ENCODE measurements at regions not wholly inside any gene's neighbourhood (a gene's known extent, or its start where the extent isn't known, plus 50 kb on each side); places are given as distances from the start of the nearest gene placed in this dataset.

- ChIA-PET RAD21 (ENCODE audit: low non-redundant PET in 1 of 2, low total read pairs in 2 of 2, uncharacterized antibody in 2 of 2, unreplicated experiment in 2 of 2) (no interaction called here), POLR2A (interaction anchor here (1.4 kb wide), 1 partner anchor 145 kb away, joined by 4 read pairs; the partner anchor contains the start of gene BTG1), CTCF (no interaction called here)
- Histone ChIP-seq H4K20me1 (ENCODE audit: insufficient read depth) (no peaks in the 10 kb centered on the region), H3K4me2 (ENCODE audit: low read length) (peak overlapping the region; percentile 18; the same call in 1 of the 2 replicates), H3K27me3 (ENCODE audit: insufficient read depth, low read length) (no peaks in the 10 kb centered on the region), H3K27ac (ENCODE audit: low read depth, low read length) (no peak overlapping the region), H3K4me3 (replicated peaks in 1 of 2; ENCODE audit: low read depth in 1 of 2, low read length in 2 of 2) (no peak overlapping the region), H3K9ac (ENCODE audit: low read length) (no peak overlapping the region), H3K9me3 (ENCODE audit: control insufficient read depth in 1 of 2, insufficient read depth in 1 of 2, low read depth in 1 of 2, low read length in 2 of 2) (no peaks in the 10 kb centered on the region), H3K36me3 (ENCODE audit: control insufficient read depth in 1 of 2, insufficient read depth in 2 of 2, low read length in 2 of 2) (no peaks in the 10 kb centered on the region), H2AFZ (ENCODE audit: low read depth, low read length, poor library complexity, severe bottlenecking) (no peak overlapping the region), H3K9me2 (ENCODE audit: insufficient read depth) (no peaks in the 10 kb centered on the region), H3K4me1 (ENCODE audit: control insufficient read depth in 1 of 2, insufficient read depth in 2 of 2, low read length in 2 of 2) (peaks cover 0 to 8% of the 10 kb centered on the region in 2 experiments; a peak in 1 of 4 replicates), H3K79me2 (ENCODE audit: insufficient read depth, low read length) (no peaks in the 10 kb centered on the region)
- intact Hi-C loops (cut with micrococcal nuclease): no loop called here
- BruUV-seq (replicated peaks): no TSS peak
- no peak for DNase-seq (ENCODE audit: low read depth, low spot score)
- peak; percentile 38; the same call in 1 of the 2 replicates for ATAC-seq
- TF ChIP-seq ZNF274 (IDR thresholded peaks at IDR 0.05; ENCODE audit: low read depth, low read length): no peak
- TF ChIP-seq CTCF (IDR thresholded peaks at IDR 0.05 in 2 of 3, conservative IDR thresholded peaks at IDR 0.05 in 1 of 3; ENCODE audit: borderline replicate concordance in 1 of 3, insufficient read depth in 1 of 3, low read depth in 2 of 3, low read length in 2 of 3): no peak
- TF ChIP-seq MAX (IDR thresholded peaks at IDR 0.05): no peak
- no peak for TF ChIP-seq ELF1 (IDR thresholded peaks at IDR 0.05; ENCODE audit: borderline replicate concordance, low read depth)
- no peak for TF ChIP-seq EZH2 (IDR thresholded peaks at IDR 0.05)
- TF ChIP-seq REST (IDR thresholded peaks at IDR 0.05; ENCODE audit: low read depth): no peak
- TF ChIP-seq ATF3 (IDR thresholded peaks at IDR 0.05): no peak
- no peak for TF ChIP-seq RAD21 (IDR thresholded peaks at IDR 0.05; ENCODE audit: low read depth)
- no peak for TF ChIP-seq EGR1 (IDR thresholded peaks at IDR 0.05; ENCODE audit: low read depth)
- TF ChIP-seq CBX3 (IDR thresholded peaks at IDR 0.05; ENCODE audit: low read depth): no peak
- TF ChIP-seq POLR2AphosphoS5 (IDR thresholded peaks at IDR 0.05; ENCODE audit: low read depth, low read length): no peak
- TF ChIP-seq EZH2phosphoT487 (IDR thresholded peaks at IDR 0.05; ENCODE audit: borderline replicate concordance): no peak
- no peak for TF ChIP-seq ZFX (IDR thresholded peaks at IDR 0.05)
- no peak for TF ChIP-seq SRF (IDR thresholded peaks at IDR 0.05; ENCODE audit: low read depth)
- no peak for TF ChIP-seq SP1 (IDR thresholded peaks at IDR 0.05; ENCODE audit: low read depth)
- no peak for TF ChIP-seq JUND (IDR thresholded peaks at IDR 0.05)
- no peak for TF ChIP-seq SIN3A (IDR thresholded peaks at IDR 0.05; ENCODE audit: low read depth)
- TF ChIP-seq POLR2A (IDR thresholded peaks at IDR 0.05; ENCODE audit: borderline replicate concordance, extremely low read depth, insufficient read depth, insufficient read length): no peak
- TF ChIP-seq TCF7L2 (IDR thresholded peaks at IDR 0.05; ENCODE audit: borderline replicate concordance, extremely low read depth, insufficient read depth, insufficient read length): no peak
- TF ChIP-seq ZBTB33 (IDR thresholded peaks at IDR 0.05; ENCODE audit: extremely low read depth, insufficient replicate concordance, low read length): no peak
These were observed 144.7 kb upstream of the BTG1 start for GRCh38 chr12:92290350-92290695.

Measured in HCT116 (cell line).